ENCODE measurements at regions not wholly inside any gene's neighbourhood (a gene's known extent, or its start where the extent isn't known, plus 50 kb on each side); places are given as distances from the start of the nearest gene placed in this dataset.

DNA sequence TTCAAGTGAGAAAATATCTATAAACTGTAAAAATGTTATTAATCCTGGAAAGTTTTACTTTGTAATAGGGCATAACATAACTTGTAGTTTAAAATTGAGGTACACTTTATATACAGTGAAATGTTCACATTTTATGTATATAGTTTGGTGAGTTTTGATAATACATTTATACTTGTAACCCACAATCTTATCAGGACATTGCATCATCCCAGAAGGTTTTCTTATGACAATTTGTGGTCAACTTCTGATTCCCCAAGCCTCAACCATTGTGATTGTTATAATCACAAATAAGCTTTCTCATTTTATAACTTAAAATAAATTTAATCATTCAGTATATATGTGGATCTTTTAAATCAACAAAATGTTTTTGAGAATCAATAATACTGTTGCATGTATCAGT, 151.1 kb downstream of the TFPI2 start:
- CTCF ChIA-PET: no interaction called here
- Mint-ChIP-seq H3K27me3 (ENCODE audit: unreplicated experiment) (no peaks in the 10 kb centered on the region), H3K9me3 (ENCODE audit: low read depth, unreplicated experiment) (no peaks in the 10 kb centered on the region), H3K36me3 (ENCODE audit: insufficient read depth, unreplicated experiment) (no peaks in the 10 kb centered on the region), H3K4me1 (ENCODE audit: low read depth, unreplicated experiment) (peaks cover 9% of the 10 kb centered on the region), H3K27ac (ENCODE audit: unreplicated experiment) (no peak overlapping the region), H3K4me3 (ENCODE audit: low read depth, unreplicated experiment) (no peak overlapping the region)
- TF ChIP-seq, protein P1, sequence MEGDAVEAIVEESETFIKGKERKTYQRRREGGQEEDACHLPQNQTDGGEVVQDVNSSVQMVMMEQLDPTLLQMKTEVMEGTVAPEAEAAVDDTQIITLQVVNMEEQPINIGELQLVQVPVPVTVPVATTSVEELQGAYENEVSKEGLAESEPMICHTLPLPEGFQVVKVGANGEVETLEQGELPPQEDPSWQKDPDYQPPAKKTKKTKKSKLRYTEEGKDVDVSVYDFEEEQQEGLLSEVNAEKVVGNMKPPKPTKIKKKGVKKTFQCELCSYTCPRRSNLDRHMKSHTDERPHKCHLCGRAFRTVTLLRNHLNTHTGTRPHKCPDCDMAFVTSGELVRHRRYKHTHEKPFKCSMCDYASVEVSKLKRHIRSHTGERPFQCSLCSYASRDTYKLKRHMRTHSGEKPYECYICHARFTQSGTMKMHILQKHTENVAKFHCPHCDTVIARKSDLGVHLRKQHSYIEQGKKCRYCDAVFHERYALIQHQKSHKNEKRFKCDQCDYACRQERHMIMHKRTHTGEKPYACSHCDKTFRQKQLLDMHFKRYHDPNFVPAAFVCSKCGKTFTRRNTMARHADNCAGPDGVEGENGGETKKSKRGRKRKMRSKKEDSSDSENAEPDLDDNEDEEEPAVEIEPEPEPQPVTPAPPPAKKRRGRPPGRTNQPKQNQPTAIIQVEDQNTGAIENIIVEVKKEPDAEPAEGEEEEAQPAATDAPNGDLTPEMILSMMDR (IDR thresholded peaks at IDR 0.05; ENCODE audit: unreplicated experiment): no peak
- no TSS peak for BruUV-seq (replicated peaks)
- no peak for DNase-seq
- intact Hi-C loops (cut with micrococcal nuclease; ENCODE audit: unreplicated experiment): no loop called here

DNA sequence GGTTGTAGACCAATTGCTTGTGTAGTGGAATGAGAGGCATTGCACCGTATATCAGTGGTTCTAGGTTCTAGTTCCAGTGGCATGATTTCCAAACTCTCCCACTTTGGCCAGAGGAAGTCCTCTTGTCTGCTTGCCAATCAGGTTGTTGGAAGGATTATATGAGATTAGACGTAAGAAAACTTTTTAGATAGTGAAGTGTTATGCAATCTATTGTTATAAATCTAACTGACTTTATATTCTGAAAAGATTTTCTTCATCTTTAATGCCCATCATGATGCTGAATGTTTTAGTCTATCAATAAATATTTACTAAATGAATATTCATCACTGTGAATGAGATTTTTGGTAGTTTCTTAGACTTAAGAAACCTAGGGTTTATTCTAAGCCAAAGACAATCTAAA, 152.6 kb downstream of the TFPI2 start:
- CTCF ChIA-PET: interaction anchor here (0.7 kb wide), 1 partner anchor 524 kb away, joined by 3 read pairs; no protein-coding TSS in a partner anchor
- no peaks in the 10 kb centered on the region for H3K36me3 Mint-ChIP-seq (ENCODE audit: insufficient read depth, unreplicated experiment)
- TF ChIP-seq, protein P1 (IDR thresholded peaks at IDR 0.05; ENCODE audit: unreplicated experiment): no peak
- peaks cover 9% of the 10 kb centered on the region for H3K4me1 Mint-ChIP-seq (ENCODE audit: low read depth, unreplicated experiment)
- no peak overlapping the region for H3K27ac Mint-ChIP-seq (ENCODE audit: unreplicated experiment)
- BruUV-seq (replicated peaks): no TSS peak
- H3K4me3 Mint-ChIP-seq (ENCODE audit: low read depth, unreplicated experiment): no peak overlapping the region
- H3K9me3 Mint-ChIP-seq (ENCODE audit: low read depth, unreplicated experiment): no peaks in the 10 kb centered on the region
- intact Hi-C loops (cut with micrococcal nuclease; ENCODE audit: unreplicated experiment): no loop called here
- no peaks in the 10 kb centered on the region for H3K27me3 Mint-ChIP-seq (ENCODE audit: unreplicated experiment)
- no peak for DNase-seq

DNA sequence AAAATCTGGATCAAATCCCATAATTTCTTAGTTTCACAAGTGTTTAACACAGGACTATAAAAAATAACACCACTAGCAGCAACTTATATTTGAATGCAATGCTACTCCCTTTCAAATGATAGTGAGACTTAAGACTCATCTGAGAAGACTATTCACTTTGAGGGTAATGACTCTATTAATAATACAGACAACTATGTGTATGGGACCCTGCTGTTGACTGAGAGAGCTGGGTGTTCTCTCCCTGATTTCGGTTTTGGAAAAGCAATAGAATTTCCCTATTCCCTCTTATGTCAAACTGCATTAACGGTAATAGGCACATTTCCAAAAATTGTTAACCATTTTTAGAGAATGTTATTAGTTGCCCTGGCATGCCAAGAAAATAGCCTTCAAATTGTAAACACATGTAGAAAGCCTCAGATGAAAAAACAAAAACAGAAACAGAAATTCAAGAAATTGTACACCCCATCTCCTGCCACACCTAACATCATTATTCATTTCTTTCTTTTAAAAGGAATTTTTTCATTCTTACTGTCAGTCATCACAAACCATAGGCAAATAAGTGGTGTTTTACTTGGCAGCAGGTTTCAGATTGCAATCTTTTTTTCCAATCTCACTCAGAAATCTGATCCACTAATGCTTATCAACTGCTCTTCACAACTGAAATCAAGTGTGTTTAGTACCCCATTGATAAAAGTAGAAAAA, 153.7 kb downstream of the TFPI2 start:
- H3K4me3 Mint-ChIP-seq (ENCODE audit: low read depth, unreplicated experiment): no peak overlapping the region
- no peaks in the 10 kb centered on the region for H3K9me3 Mint-ChIP-seq (ENCODE audit: low read depth, unreplicated experiment)
- TF ChIP-seq, protein P1 (IDR thresholded peaks at IDR 0.05; ENCODE audit: unreplicated experiment): no peak
- DNase-seq: no peak
- no TSS peak for BruUV-seq (replicated peaks)
- no peaks in the 10 kb centered on the region for H3K36me3 Mint-ChIP-seq (ENCODE audit: insufficient read depth, unreplicated experiment)
- intact Hi-C loops (cut with micrococcal nuclease; ENCODE audit: unreplicated experiment): no loop called here
- H3K27me3 Mint-ChIP-seq (ENCODE audit: unreplicated experiment): no peaks in the 10 kb centered on the region
- no peak overlapping the region for H3K27ac Mint-ChIP-seq (ENCODE audit: unreplicated experiment)
- CTCF ChIA-PET: no interaction called here
- peaks cover 9% of the 10 kb centered on the region for H3K4me1 Mint-ChIP-seq (ENCODE audit: low read depth, unreplicated experiment)

DNA sequence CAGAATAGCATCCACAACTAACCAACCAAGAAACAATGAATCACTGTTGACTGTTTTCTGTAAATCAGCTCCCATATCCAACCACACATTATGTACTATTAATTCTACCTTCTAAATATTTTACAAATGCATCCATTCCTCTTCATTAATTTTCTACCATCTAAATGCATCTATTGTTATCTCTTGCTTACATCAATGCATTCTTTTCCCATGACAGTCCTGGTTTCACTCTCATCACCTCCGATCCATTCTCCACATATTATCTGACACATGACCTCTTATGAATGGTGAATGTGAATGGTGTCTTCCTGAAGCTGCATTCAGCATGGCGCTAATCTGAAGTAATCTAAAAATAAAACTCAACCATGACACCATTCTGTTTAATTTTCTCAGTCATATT, 153.8 kb upstream of the CALCR start:
- no peak for DNase-seq
- H3K27me3 Mint-ChIP-seq (ENCODE audit: unreplicated experiment): no peaks in the 10 kb centered on the region
- intact Hi-C loops (cut with micrococcal nuclease; ENCODE audit: unreplicated experiment): no loop called here
- CTCF ChIA-PET: no interaction called here
- H3K4me1 Mint-ChIP-seq (ENCODE audit: low read depth, unreplicated experiment): peaks cover 8% of the 10 kb centered on the region
- BruUV-seq (replicated peaks): no TSS peak
- no peak overlapping the region for H3K27ac Mint-ChIP-seq (ENCODE audit: unreplicated experiment)
- no peaks in the 10 kb centered on the region for H3K36me3 Mint-ChIP-seq (ENCODE audit: insufficient read depth, unreplicated experiment)
- no peak overlapping the region for H3K4me3 Mint-ChIP-seq (ENCODE audit: low read depth, unreplicated experiment)
- TF ChIP-seq, protein P1 (IDR thresholded peaks at IDR 0.05; ENCODE audit: unreplicated experiment): no peak
- no peaks in the 10 kb centered on the region for H3K9me3 Mint-ChIP-seq (ENCODE audit: low read depth, unreplicated experiment)
